GM21381 (cell line): ENCODE measurements at regions not wholly inside any gene's neighbourhood (a gene's known extent, or its start where the extent isn't known, plus 50 kb on each side); places are given as distances from the start of the nearest gene placed in this dataset.
A peak's percentile ranks its signal among the peaks of the same experiment; 100 is the strongest.

ENCODE experiments used
- ATAC-seq: cut with Tn5 transposase; IDR thresholded peaks from one replicate; pipeline ENCODE4 v1.9.1; 2021; ENCODE audit warnings: mild to moderate bottlenecking, moderate library complexity; ENCODE audit not compliant: unreplicated experiment

DNA sequence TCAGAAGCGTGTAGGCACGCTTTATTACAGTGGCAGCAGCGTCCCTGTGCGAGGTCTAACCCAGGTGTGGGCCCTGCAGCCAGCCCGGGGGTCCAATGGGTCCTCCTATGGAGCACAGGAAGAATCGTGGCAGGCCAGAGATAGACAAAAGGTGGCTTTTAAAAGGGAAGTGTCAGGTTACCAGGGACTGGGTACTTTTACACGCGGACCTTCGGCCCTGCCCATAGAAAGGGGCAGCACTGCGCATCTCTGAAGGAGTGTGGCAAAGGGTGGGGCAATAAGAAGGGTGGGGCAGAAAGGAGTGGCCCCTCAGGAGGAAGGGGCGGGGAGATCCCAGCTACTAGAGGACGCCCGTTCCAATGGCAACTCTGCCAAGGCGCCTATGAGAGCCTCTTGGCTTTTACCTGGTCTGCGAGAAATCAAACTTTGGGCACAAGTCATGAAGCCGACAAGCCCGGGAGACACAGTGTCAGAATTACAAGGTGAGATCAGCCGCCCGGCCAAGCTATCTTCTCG lies 1419.8 kb downstream of the UQCRFS1 start:
- ATAC-seq: peak; percentile 60

GRCh38 chr19:27792576-27793127 lies 1420.3 kb downstream of the UQCRFS1 start:
- no peak for ATAC-seq

DNA sequence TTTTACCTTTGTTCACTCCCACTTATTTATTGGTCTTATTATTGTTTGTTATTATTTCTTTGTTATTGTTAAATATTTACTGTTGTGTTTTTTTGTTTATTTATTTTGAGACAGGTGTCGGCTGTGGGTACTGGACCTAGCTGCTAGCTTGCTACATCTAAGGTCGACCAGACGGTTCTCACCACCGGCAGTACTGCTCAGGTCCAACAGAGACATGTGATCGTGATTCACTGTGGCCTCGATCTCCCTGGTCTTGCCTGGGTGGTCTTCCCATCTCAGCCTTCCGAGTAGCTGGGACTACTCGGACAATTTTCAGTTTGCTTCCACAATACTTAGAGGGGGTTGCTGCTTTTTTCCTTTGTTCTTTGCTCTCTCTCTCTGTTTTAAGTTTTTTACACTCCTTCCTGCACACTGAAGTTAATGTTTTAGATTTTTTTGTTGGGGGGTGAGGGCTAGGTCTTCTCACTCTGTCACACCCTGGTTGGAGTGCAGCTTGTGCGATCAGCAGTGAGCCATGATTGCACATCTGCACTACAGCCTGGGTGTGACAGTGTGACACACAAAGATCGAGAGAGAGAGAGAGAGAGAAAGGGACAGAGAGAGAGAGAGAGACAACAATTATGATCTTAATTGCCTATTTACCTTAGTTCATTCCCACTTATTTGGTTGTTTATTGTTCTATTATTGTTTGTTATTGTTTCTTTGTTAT lies 1432.4 kb downstream of the UQCRFS1 start:
- no peak for ATAC-seq

DNA sequence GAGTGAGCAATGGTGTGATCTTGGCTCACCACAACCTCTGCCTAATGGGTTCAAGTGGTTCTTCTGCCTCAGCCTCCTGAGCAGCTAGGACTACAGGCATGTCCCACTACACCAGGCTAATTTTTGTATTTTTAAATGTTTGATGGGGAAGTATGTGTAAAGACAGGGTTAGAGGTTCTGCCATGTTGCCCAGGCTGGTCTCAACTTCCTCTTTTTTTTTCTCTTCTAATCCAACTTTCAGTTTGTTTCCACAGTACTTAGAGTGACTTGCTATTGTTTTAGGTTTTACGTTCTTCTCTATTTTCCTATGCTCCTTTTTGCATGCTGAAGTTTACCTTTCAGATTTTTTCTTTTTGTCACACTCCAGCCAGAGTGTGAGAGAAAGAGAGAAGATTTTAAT lies 1433.0 kb downstream of the UQCRFS1 start:
- ATAC-seq: no peak

DNA sequence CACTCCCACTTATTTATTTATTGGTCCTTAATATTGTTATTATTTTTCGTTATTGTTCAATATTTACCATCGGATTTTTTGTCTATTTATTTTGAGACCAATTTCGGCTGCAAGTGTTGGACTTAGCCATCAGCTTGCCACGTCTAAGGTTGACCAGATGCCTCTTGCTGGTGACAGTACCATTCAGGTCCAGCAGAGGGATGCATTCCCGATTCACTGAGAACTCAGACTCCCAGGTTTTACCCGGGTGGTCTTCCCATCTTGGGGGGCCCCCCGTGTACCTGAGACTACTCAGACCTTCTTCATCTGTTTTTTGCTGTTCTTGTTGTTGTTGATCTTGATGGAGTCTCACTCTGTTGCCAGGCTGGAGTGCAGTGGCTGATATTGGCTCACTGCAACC lies 1435.2 kb downstream of the UQCRFS1 start:
- ATAC-seq: no peak

GRCh38 chr19:27777242-27777641 lies 1435.7 kb downstream of the UQCRFS1 start:
- no peak for ATAC-seq

DNA sequence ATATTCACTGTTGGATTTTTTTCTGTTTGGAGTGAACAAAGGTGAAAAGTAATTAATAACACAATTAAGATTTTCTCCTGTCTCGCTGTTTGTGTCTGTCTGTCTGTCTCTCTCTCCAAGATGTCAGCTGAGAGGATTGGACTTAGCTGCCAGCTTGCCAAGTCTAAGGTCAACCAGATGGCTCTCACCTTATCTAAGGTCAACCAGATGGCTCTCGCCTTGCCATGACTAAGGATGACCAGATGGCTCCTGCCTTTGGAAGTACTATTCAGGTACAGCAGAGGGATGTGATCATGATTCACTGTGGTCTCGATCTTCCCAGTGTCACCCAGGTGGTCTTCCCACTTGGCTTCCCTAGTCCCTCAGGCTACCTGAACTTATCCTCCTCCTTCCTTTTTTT lies 1436.4 kb downstream of the UQCRFS1 start:
- ATAC-seq: no peak

GRCh38 chr19:27776020-27776419 lies 1436.9 kb downstream of the UQCRFS1 start:
- ATAC-seq: no peak

DNA sequence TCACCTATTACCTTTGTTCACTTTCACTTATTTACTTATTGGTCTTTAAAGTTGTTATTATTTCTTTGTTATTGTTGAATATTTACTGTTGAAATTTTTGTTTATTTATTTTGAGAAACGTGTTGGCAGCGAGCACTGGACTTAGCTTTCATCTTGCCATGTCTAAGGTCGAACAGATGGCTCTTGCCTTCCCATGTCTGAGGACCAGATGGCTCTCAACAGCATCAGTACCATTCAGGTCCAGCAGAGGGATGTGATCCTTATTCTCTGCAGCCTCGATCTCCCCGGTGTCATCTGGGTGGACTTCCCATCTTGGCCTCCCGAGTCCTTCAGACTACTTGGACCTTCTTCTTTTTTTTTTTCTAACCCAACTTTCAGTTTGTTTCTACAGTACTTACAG lies 1437.6 kb downstream of the UQCRFS1 start:
- no peak for ATAC-seq

DNA sequence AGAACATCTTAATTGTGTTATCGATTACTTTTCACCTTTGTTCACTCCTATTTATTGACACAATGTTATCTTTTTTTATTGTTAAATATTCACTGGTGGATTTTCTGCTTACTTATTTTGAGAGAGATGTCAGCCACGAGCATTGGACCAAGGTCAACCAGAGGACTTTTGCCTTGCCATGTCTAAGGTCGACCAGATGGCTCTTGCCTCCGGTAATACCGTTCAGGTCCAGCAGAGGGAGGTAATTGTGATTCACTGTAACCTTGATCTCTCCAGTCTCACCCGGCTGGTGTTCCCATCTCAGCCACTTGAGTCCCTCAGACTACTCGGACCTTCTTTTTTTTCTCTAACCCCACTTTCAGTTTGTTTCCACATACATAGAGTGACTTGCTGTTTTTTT lies 1438.1 kb downstream of the UQCRFS1 start:
- no peak for ATAC-seq

GRCh38 chr19:27774337-27774736 lies 1438.6 kb downstream of the UQCRFS1 start:
- ATAC-seq: no peak

DNA sequence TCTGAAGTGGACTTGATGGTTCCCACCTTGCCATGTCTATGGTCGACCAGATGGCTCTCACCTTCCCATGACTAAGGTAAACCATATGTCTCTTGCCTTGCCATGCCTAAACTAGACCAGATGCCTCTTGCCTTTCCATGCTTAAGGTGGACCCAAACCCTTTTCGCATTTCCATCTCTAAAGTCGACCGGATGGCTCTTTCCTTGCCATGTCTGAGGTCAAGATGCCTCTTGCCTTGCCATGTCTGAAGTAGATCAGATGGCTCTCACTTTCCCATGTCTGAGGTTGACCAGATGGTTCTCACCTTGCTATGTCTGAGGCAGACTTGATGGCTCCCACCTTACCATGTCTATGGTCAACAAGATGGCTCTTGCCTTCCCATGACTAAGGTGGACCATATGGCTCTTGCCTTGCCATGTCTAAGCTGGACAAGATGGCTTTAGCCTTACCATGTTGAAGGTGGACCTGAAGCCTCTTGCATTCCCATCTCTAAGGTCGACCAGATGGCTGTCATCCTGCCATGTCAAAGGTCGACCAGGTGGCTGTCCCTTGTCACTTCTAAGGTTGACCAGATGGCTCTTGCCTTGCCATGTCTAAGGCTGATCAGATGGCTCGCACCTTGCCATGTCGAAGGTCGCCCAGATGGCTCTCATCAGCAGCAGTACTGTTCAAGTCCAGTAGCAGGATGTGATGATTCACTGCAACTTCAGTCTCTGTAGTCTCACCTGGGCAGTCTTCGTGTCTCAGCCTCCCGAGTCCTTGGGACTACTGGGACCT lies 1439.4 kb downstream of the UQCRFS1 start:
- no peak for ATAC-seq

GRCh38 chr19:27772059-27772458 lies 1440.9 kb downstream of the UQCRFS1 start:
- no peak for ATAC-seq

- ATAC-seq: no peak
Observed at GRCh38 chr19:27770095-27770494, 1442.9 kb downstream of the UQCRFS1 start.

DNA sequence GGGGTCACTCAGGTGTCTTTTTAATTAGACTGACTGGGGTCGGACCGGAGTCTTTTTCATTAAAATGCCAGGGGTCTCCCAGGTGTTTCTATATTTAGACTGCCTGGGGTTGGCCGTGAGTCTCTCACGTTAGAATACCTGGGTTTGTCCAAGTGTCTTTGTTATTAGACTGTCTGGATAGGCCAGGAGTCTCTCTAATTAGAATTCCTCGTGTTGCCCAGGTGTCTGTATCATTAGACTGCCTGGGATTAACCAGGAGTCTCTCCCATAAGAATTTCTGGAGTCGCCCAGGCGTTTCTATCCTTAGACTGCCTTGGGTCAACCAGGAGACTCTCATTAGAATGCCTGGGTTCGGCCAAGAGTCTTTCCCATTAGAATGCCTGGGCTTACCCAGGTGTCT lies 1445.7 kb downstream of the UQCRFS1 start:
- ATAC-seq: no peak

GRCh38 chr19:27765912-27766725 lies 1446.8 kb downstream of the UQCRFS1 start:
- no peak for ATAC-seq

DNA sequence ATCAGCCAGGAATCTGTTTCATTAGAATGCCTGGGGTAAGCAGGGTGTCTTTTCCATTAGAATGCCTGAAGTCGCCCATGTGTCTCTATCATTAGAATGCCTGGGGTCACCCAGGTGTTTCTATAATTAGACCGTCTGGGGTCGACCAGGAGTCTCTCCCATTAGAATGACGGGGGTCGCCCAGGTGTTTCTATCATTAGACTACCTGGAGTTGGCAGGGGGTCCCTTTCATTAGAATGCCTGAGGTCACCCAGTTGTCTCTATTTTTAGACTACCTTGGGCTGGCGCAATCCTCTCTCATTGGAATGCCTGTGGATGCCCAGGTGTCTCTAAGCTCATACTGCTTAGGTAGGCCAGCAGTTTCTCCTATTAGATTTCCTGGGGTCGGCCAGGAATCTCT lies 1447.6 kb downstream of the UQCRFS1 start:
- no peak for ATAC-seq

GRCh38 chr19:27764186-27764804 lies 1448.7 kb downstream of the UQCRFS1 start:
- no peak for ATAC-seq

- ATAC-seq: no peak
Observed at GRCh38 chr19:27762933-27763332, 1450.0 kb downstream of the UQCRFS1 start.

GRCh38 chr19:27759896-27760295 lies 1453.1 kb downstream of the UQCRFS1 start:
- no peak for ATAC-seq
